ENCODE measurements at regions not wholly inside any gene's neighbourhood (a gene's known extent, or its start where the extent isn't known, plus 50 kb on each side); places are given as distances from the start of the nearest gene placed in this dataset.

DNA sequence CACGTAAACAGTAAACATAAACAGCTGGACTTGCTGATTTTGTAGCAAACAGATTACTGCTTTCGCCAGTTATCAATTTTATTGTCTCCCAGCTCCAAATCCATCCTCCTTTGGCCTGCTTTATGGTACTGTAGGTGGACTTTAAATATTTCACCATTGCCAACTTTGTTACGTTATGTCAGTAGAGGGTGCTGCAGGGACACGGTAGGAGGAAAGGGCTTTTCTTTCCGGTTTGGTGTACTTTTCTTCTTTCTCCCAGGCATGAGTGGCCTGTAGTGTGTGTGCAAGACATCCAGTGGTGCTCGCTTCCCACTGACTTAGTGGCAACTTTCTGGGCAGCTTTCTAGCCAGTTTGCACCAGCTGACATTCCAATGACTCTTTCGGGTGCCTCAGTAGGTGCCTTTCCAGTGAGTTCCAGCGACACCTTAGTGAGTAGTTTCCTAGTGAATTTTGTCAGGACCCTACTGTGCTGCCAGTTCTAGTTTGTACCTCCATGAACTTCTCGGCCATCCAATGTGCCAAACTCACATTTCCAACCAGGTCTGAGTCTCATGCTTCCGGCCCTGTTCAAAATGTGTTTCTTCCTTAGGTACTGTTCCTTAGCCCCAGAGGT lies 267.6 kb upstream of the TENM4 start:
- TF ChIP-seq CTCF (IDR thresholded peaks at IDR 0.05; ENCODE audit: low read depth, low read length, poor library complexity, severe bottlenecking): peak; percentile 40
- TF ChIP-seq EZH2phosphoT487 (IDR thresholded peaks at IDR 0.05; ENCODE audit: borderline replicate concordance, low read length): no peak
- Histone ChIP-seq H4K20me1 (ENCODE audit: control insufficient read depth, insufficient read depth, low read depth, low read length) (no peaks in the 10 kb centered on the region), H3K36me3 (ENCODE audit: control insufficient read depth, low read length) (no peaks in the 10 kb centered on the region), H3K4me1 (ENCODE audit: control insufficient read depth, low read length) (no peaks in the 10 kb centered on the region), H3K4me3 (ENCODE audit: low read length) (no peak overlapping the region), H3K9me3 (ENCODE audit: control insufficient read depth, insufficient read depth, low read length) (no peaks in the 10 kb centered on the region), H3K27me3 (ENCODE audit: control insufficient read depth, low read length) (no peaks in the 10 kb centered on the region), H3K4me2 (ENCODE audit: low read length) (no peak overlapping the region), H3K79me2 (ENCODE audit: control insufficient read depth, low read length) (no peaks in the 10 kb centered on the region), H3K27ac (ENCODE audit: low read depth, low read length) (no peak overlapping the region), H3K9me2 (replicated peaks; ENCODE audit: control insufficient read depth, low read length) (no peaks in the 10 kb centered on the region), H3F3A (ENCODE audit: control insufficient read depth, insufficient read depth) (no peaks in the 10 kb centered on the region)

GRCh38 chr11:79705648-79706047 lies 264.8 kb upstream of the TENM4 start:
- H3K9me2 ChIP-seq (replicated peaks; ENCODE audit: control insufficient read depth, low read length): no peaks in the 10 kb centered on the region
- H3K9me3 ChIP-seq (ENCODE audit: control insufficient read depth, insufficient read depth, low read length): peaks cover 3% of the 10 kb centered on the region; the same call in 1 of the 2 replicates
- no peaks in the 10 kb centered on the region for H3F3A ChIP-seq (ENCODE audit: control insufficient read depth, insufficient read depth)
- H3K79me2 ChIP-seq (ENCODE audit: control insufficient read depth, low read length): no peaks in the 10 kb centered on the region
- no peak overlapping the region for H3K4me3 ChIP-seq (ENCODE audit: low read length)
- no peak overlapping the region for H3K4me2 ChIP-seq (ENCODE audit: low read length)
- TF ChIP-seq CTCF (IDR thresholded peaks at IDR 0.05; ENCODE audit: low read depth, low read length, poor library complexity, severe bottlenecking) (no peak), EZH2phosphoT487 (IDR thresholded peaks at IDR 0.05; ENCODE audit: borderline replicate concordance, low read length) (no peak)
- H3K27me3 ChIP-seq (ENCODE audit: control insufficient read depth, low read length): no peaks in the 10 kb centered on the region
- no peaks in the 10 kb centered on the region for H3K4me1 ChIP-seq (ENCODE audit: control insufficient read depth, low read length)
- no peaks in the 10 kb centered on the region for H4K20me1 ChIP-seq (ENCODE audit: control insufficient read depth, insufficient read depth, low read depth, low read length)
- no peak overlapping the region for H3K27ac ChIP-seq (ENCODE audit: low read depth, low read length)
- H3K36me3 ChIP-seq (ENCODE audit: control insufficient read depth, low read length): no peaks in the 10 kb centered on the region

DNA sequence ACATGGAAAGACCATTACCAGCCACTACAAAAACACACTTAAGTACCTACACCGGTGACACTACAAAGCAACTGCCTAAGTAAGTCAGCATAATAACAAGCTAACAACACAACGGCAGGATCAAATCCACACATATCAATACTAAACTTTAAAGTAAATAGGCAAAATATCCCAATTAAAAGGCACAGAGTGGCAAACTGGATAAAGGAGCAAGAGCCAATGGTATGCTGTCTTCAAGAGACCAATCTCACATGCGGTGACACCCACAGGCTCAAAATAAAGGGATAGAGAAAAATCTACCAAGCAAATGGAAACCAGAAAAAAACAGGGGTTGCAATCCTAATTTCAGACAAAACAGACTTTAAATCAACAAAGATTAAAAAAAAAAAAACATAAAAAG lies 261.5 kb upstream of the TENM4 start:
- H3K9me2 ChIP-seq (replicated peaks; ENCODE audit: control insufficient read depth, low read length): no peaks in the 10 kb centered on the region
- H3K79me2 ChIP-seq (ENCODE audit: control insufficient read depth, low read length): no peaks in the 10 kb centered on the region
- H3K27me3 ChIP-seq (ENCODE audit: control insufficient read depth, low read length): no peaks in the 10 kb centered on the region
- H3F3A ChIP-seq (ENCODE audit: control insufficient read depth, insufficient read depth): no peaks in the 10 kb centered on the region
- no peak for TF ChIP-seq CTCF (IDR thresholded peaks at IDR 0.05; ENCODE audit: low read depth, low read length, poor library complexity, severe bottlenecking)
- no peak for TF ChIP-seq EZH2phosphoT487 (IDR thresholded peaks at IDR 0.05; ENCODE audit: borderline replicate concordance, low read length)
- no peaks in the 10 kb centered on the region for H4K20me1 ChIP-seq (ENCODE audit: control insufficient read depth, insufficient read depth, low read depth, low read length)
- H3K27ac ChIP-seq (ENCODE audit: low read depth, low read length): no peak overlapping the region
- no peak overlapping the region for H3K4me3 ChIP-seq (ENCODE audit: low read length)
- no peaks in the 10 kb centered on the region for H3K36me3 ChIP-seq (ENCODE audit: control insufficient read depth, low read length)
- H3K4me1 ChIP-seq (ENCODE audit: control insufficient read depth, low read length): no peaks in the 10 kb centered on the region
- no peak overlapping the region for H3K4me2 ChIP-seq (ENCODE audit: low read length)
- H3K9me3 ChIP-seq (ENCODE audit: control insufficient read depth, insufficient read depth, low read length): peaks cover 4% of the 10 kb centered on the region; the same call in 1 of the 2 replicates
